ENCODE measurements at regions not wholly inside any gene's neighbourhood (a gene's known extent, or its start where the extent isn't known, plus 50 kb on each side); places are given as distances from the start of the nearest gene placed in this dataset.

DNA sequence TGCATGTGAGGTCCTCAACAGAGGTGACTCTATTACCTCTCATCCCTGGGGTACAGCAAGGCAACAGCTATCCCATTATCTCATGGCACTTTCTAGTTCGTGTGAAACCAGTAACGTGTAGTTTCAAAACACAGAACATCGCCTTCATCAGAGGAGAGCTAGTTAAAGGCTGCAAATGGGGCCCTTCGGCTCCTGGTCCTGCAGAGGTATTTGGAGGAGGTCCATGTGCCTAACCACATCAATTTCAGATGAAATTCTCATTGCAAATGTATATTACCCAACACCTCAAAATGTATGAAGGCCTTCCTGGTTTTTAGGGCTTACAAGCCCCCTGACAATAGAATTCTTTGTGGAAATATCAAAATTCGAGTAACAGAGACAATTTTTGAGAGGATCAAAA is 95.7 kb upstream of the PSMD7 start:
- no peak for TF ChIP-seq TAF7 (optimal IDR thresholded peaks at IDR 0.05; ENCODE audit: borderline replicate concordance, low read depth, low read length)
- TF ChIP-seq POLR2A (IDR thresholded peaks at IDR 0.05; ENCODE audit: control extremely low read depth in 1 of 2, low read depth in 2 of 2, low read length in 2 of 2) = no peak
- no peak for TF ChIP-seq CTCF (IDR thresholded peaks at IDR 0.05; ENCODE audit: control extremely low read depth in 1 of 3, insufficient read depth in 1 of 3, low read depth in 1 of 3, low read length in 3 of 3)
- no peak for TF ChIP-seq SP1 (IDR thresholded peaks at IDR 0.05; ENCODE audit: low read depth, low read length)
- no peak for TF ChIP-seq SP2 (IDR thresholded peaks at IDR 0.05; ENCODE audit: low read length)
- TF ChIP-seq TEAD4 (IDR thresholded peaks at IDR 0.05; ENCODE audit: low read depth, low read length) = no peak
- TF ChIP-seq POLR2AphosphoS5 (IDR thresholded peaks at IDR 0.05; ENCODE audit: low read depth, low read length) = no peak
- no peak for TF ChIP-seq PHF8 (conservative IDR thresholded peaks at IDR 0.05; ENCODE audit: low read depth, low read length)
- TF ChIP-seq CHD2 (IDR thresholded peaks at IDR 0.05; ENCODE audit: low read length) = no peak
- no peak for TF ChIP-seq TAF1 (IDR thresholded peaks at IDR 0.05; ENCODE audit: low read depth, low read length)
- no peak for TF ChIP-seq GABPA (IDR thresholded peaks at IDR 0.05; ENCODE audit: borderline replicate concordance, insufficient read depth, low read length)
- no peak for TF ChIP-seq MAFK (IDR thresholded peaks at IDR 0.05; ENCODE audit: low read depth, low read length)

All from H1 (cell line).